ENCODE measurements at regions not wholly inside any gene's neighbourhood (a gene's known extent, or its start where the extent isn't known, plus 50 kb on each side); places are given as distances from the start of the nearest gene placed in this dataset.

DNA sequence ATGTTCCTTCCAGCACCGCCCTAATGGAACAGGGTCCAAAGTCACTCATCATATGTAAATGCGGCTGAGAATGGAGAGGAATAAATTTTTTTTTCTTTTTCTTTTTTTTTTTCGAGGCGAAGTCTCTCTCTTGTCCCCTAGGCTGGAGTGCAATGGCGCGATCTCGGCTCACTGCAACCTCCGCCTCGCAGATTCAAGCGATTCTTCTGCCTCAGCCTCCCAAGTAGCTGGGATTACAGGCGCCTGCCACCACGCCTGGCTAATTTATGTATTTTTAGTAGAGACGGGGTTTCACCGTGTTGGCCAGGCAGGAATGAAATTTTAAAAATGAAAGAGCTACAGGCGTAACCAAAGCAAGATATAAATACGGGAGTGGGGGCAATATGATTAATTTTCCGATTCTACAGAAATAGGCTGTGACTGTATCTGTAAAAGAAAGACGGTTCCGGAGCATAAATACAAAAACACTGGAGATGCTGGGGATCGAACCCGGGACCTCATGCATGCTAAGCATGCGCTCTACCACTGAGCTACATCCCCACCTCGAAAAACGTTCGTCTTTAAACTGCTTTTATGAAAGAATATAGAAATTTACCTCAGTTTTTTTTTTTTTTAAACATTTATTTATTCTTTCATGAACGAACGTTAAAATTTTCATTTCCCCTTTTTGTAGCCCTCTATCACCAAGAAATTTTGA is 132.2 kb downstream of the GPX5 start:
- no peak for TF ChIP-seq TAF1 (IDR thresholded peaks at IDR 0.05; ENCODE audit: borderline replicate concordance, insufficient read depth, low read length)
- TF ChIP-seq POLR2AphosphoS5 (IDR thresholded peaks at IDR 0.05; ENCODE audit: low read depth, low read length), result no peak
- TF ChIP-seq, protein P1, sequence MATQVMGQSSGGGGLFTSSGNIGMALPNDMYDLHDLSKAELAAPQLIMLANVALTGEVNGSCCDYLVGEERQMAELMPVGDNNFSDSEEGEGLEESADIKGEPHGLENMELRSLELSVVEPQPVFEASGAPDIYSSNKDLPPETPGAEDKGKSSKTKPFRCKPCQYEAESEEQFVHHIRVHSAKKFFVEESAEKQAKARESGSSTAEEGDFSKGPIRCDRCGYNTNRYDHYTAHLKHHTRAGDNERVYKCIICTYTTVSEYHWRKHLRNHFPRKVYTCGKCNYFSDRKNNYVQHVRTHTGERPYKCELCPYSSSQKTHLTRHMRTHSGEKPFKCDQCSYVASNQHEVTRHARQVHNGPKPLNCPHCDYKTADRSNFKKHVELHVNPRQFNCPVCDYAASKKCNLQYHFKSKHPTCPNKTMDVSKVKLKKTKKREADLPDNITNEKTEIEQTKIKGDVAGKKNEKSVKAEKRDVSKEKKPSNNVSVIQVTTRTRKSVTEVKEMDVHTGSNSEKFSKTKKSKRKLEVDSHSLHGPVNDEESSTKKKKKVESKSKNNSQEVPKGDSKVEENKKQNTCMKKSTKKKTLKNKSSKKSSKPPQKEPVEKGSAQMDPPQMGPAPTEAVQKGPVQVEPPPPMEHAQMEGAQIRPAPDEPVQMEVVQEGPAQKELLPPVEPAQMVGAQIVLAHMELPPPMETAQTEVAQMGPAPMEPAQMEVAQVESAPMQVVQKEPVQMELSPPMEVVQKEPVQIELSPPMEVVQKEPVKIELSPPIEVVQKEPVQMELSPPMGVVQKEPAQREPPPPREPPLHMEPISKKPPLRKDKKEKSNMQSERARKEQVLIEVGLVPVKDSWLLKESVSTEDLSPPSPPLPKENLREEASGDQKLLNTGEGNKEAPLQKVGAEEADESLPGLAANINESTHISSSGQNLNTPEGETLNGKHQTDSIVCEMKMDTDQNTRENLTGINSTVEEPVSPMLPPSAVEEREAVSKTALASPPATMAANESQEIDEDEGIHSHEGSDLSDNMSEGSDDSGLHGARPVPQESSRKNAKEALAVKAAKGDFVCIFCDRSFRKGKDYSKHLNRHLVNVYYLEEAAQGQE (IDR thresholded peaks at IDR 0.05; ENCODE audit: insufficient read depth in 1 of 2, low read depth in 2 of 2, low read length in 2 of 2), result no peak
- no peak for TF ChIP-seq SIN3A (IDR thresholded peaks at IDR 0.05; ENCODE audit: borderline replicate concordance, insufficient read depth, low read length)
- TF ChIP-seq FOXP2 (optimal IDR thresholded peaks at IDR 0.05; ENCODE audit: borderline replicate concordance, extremely low read depth, extremely low read length, insufficient read depth), result no peak

DNA sequence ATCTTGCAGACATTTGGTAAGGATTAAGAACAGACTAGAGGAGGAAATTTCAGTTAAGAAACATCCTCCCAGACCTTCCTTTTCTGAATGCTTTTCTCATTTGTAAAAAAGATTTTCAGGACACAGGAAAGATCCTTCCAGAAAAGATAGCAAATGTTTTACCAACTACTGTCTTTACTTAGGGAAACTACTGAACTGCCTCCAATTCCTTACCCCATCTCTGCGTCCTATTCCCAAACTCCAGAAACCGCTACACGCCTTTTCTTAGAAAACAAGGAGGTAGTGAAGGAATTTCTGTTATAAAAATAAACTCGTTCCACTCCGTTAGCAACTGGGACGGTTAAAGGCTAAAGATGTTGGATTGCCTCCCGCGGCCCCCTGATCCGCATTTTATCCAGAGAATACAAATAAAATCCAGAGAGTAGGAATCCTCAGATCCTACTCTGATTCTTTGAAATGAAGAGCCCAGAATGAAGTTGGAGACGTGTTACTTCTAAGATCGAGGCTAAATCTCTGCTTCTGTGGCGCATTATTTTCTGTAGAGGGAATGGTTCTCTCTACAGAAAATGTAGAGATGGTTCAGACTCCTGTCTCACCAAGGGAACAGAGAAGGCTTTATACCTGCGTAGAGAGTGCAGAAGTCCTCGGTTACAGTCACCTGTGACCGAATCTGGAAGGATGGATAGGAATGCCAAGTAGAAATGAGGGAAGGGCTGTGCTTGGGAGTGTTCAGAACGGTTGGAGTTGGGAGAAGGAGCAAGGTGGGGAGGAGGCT is 133.0 kb downstream of the GPX5 start:
- no peak for TF ChIP-seq POLR2AphosphoS5 (IDR thresholded peaks at IDR 0.05; ENCODE audit: low read depth, low read length)
- TF ChIP-seq SIN3A (IDR thresholded peaks at IDR 0.05; ENCODE audit: borderline replicate concordance, insufficient read depth, low read length), result no peak
- no peak for TF ChIP-seq TAF1 (IDR thresholded peaks at IDR 0.05; ENCODE audit: borderline replicate concordance, insufficient read depth, low read length)
- TF ChIP-seq FOXP2 (optimal IDR thresholded peaks at IDR 0.05; ENCODE audit: borderline replicate concordance, extremely low read depth, extremely low read length, insufficient read depth), result no peak
- TF ChIP-seq, protein P1 (IDR thresholded peaks at IDR 0.05; ENCODE audit: insufficient read depth in 1 of 2, low read depth in 2 of 2, low read length in 2 of 2), result no peak

DNA sequence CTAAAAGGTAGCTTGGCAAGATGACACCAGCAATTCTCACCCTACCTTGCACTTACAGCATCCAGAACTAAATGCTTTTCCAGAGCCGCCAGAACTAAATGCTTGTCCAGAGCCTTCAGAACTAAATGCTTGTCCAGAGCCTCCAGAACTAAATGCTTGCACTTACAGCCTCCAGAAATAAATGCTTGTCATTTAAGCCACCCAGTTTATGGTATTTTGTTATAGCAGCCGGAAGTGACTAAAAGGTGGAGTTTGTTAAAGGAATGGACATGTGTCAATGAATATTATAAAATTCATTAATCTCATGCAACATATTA is 133.5 kb downstream of the GPX5 start:
- no peak for TF ChIP-seq TAF1 (IDR thresholded peaks at IDR 0.05; ENCODE audit: borderline replicate concordance, insufficient read depth, low read length)
- no peak for TF ChIP-seq POLR2AphosphoS5 (IDR thresholded peaks at IDR 0.05; ENCODE audit: low read depth, low read length)
- TF ChIP-seq, protein P1 (IDR thresholded peaks at IDR 0.05; ENCODE audit: insufficient read depth in 1 of 2, low read depth in 2 of 2, low read length in 2 of 2), result no peak
- no peak for TF ChIP-seq FOXP2 (optimal IDR thresholded peaks at IDR 0.05; ENCODE audit: borderline replicate concordance, extremely low read depth, extremely low read length, insufficient read depth)
- no peak for TF ChIP-seq SIN3A (IDR thresholded peaks at IDR 0.05; ENCODE audit: borderline replicate concordance, insufficient read depth, low read length)

DNA sequence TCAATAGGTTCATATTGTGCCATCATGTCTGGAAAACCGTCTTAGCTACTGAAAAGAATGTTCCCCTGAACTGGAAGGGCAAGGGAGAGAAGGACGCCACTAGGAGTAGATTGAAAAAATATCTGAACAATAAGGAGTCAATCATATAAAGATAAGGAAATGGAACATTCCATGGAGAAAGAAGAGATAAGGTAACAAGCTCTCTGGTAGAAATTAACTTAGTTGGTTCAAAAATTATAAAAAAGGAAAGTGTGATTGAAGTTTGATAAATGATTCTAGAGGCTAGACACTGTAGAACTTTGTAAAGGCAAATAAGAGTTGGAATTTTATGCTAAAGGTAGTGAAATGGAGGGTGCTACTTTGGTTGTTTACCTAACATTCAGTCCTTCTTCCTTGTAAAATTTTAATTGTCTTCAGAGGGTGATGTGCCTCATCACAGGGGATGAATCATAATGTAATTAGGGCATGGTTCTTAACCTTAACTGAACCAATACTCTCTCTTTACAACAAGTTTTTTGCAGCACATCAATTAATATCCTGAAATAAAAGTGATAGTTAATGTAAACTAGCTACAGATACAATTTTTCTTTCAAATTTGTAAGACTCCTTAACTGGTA is 135.5 kb downstream of the GPX5 start:
- TF ChIP-seq, protein P1 (IDR thresholded peaks at IDR 0.05; ENCODE audit: insufficient read depth in 1 of 2, low read depth in 2 of 2, low read length in 2 of 2), result no peak
- TF ChIP-seq POLR2AphosphoS5 (IDR thresholded peaks at IDR 0.05; ENCODE audit: low read depth, low read length) (no peak), TAF1 (IDR thresholded peaks at IDR 0.05; ENCODE audit: borderline replicate concordance, insufficient read depth, low read length) (no peak), SIN3A (IDR thresholded peaks at IDR 0.05; ENCODE audit: borderline replicate concordance, insufficient read depth, low read length) (no peak), FOXP2 (optimal IDR thresholded peaks at IDR 0.05; ENCODE audit: borderline replicate concordance, extremely low read depth, extremely low read length, insufficient read depth) (no peak)
